SK-N-SH treated with all-trans-retinoic acid at 6 μM for 48 hours (cell line): ENCODE measurements at regions not wholly inside any gene's neighbourhood (a gene's known extent, or its start where the extent isn't known, plus 50 kb on each side); places are given as distances from the start of the nearest gene placed in this dataset.

Experiments used
- CREB5 ChIP-seq: fragments of 250-450 bp; sonication (Bioruptor Pico); IDR thresholded peaks from 2 replicates; pipeline ENCODE4 v1.5.1; 2020; ENCODE audit warnings: low read depth, mild to moderate bottlenecking, moderate library complexity
- CSRNP3 ChIP-seq: fragments of 250-450 bp; sonication (Bioruptor Pico); IDR thresholded peaks from 2 replicates; pipeline ENCODE4 v1.5.1; 2021; ENCODE audit warnings: mild to moderate bottlenecking, moderate library complexity
- ESRRG ChIP-seq: fragments of 250-450 bp; sonication (Bioruptor Pico); IDR thresholded peaks from 2 replicates; pipeline ENCODE4 v1.6.1; 2021; ENCODE audit warnings: mild to moderate bottlenecking
- OSR1 ChIP-seq: fragments of 250-450 bp; sonication (Bioruptor Pico); IDR thresholded peaks from 2 replicates; pipeline ENCODE4 v1.8.0; 2022; ENCODE audit warnings: moderate library complexity, mild to moderate bottlenecking, inconsistent platforms
- PATZ1 ChIP-seq: fragments of 250-450 bp; sonication (Bioruptor Pico); IDR thresholded peaks from 2 replicates; pipeline ENCODE4 v1.8.0; 2020; ENCODE audit warnings: mild to moderate bottlenecking, moderate library complexity, borderline replicate concordance
- RARB ChIP-seq: fragments of 250-450 bp; sonication (Bioruptor Pico); IDR thresholded peaks from 2 replicates; pipeline ENCODE4 v1.8.0; 2021; ENCODE audit warnings: mild to moderate bottlenecking, moderate library complexity
- SNAI2 ChIP-seq: fragments of 250-450 bp; sonication (Bioruptor Pico); IDR thresholded peaks from 2 replicates; pipeline ENCODE4 v1.5.0; 2020; ENCODE audit warnings: mild to moderate bottlenecking, moderate library complexity
- TCF4 ChIP-seq: fragments of 250-450 bp; sonication (Bioruptor Pico); IDR thresholded peaks from 2 replicates; pipeline ENCODE4 v1.8.0; 2021; ENCODE audit warnings: mild to moderate bottlenecking, moderate library complexity, borderline replicate concordance
- TSHZ2 ChIP-seq: fragments of 250-450 bp; sonication (Bioruptor Pico); IDR thresholded peaks from 2 replicates; pipeline ENCODE4 v1.5.0; 2020; ENCODE audit warnings: mild to moderate bottlenecking, moderate library complexity
- ZC3H10 ChIP-seq: fragments of 250-450 bp; sonication (Bioruptor Pico); IDR thresholded peaks from 2 replicates; pipeline ENCODE4 v1.5.1; 2021; ENCODE audit warnings: mild to moderate bottlenecking, moderate library complexity
- ZFP3 ChIP-seq: fragments of 250-450 bp; sonication (Bioruptor Pico); IDR thresholded peaks from 2 replicates; pipeline ENCODE4 v1.5.0; 2020; ENCODE audit warnings: mild to moderate bottlenecking, moderate library complexity
- ZFP30 ChIP-seq: fragments of 450-650 bp; formaldehyde crosslinking; IDR thresholded peaks from 2 replicates; pipeline ENCODE4 v1.5.0; 2022; ENCODE audit warnings: mild to moderate bottlenecking, moderate library complexity

GRCh38 chr2:128625963-128626759 is 307.5 kb upstream of the HS6ST1 start:
- no peak for TF ChIP-seq CREB5 (CRISPR knock-in tag)
- TF ChIP-seq ZFP30 (CRISPR knock-in tag): no peak
- no peak for TF ChIP-seq CSRNP3
- TF ChIP-seq ZC3H10: no peak
- no peak for TF ChIP-seq ZFP3 (CRISPR knock-in tag)
- TF ChIP-seq PATZ1 (CRISPR knock-in tag): no peak
- TF ChIP-seq ESRRG (CRISPR knock-in tag): no peak
- TF ChIP-seq TSHZ2 (CRISPR knock-in tag): no peak
- TF ChIP-seq OSR1 (CRISPR knock-in tag): no peak
- TF ChIP-seq SNAI2 (CRISPR knock-in tag): no peak
- no peak for TF ChIP-seq TCF4 (CRISPR knock-in tag)
- TF ChIP-seq RARB (CRISPR knock-in tag): no peak
